ENCODE measurements at regions not wholly inside any gene's neighbourhood (a gene's known extent, or its start where the extent isn't known, plus 50 kb on each side); places are given as distances from the start of the nearest gene placed in this dataset.

GRCh38 chr2:160632084-160632975, 138.7 kb upstream of the RBMS1 start:
- no peak for TF ChIP-seq ZNF274 (IDR thresholded peaks at IDR 0.05; ENCODE audit: low read depth, low read length)
- no peak overlapping the region for H3K4me3 ChIP-seq (ENCODE audit: low read length)

DNA sequence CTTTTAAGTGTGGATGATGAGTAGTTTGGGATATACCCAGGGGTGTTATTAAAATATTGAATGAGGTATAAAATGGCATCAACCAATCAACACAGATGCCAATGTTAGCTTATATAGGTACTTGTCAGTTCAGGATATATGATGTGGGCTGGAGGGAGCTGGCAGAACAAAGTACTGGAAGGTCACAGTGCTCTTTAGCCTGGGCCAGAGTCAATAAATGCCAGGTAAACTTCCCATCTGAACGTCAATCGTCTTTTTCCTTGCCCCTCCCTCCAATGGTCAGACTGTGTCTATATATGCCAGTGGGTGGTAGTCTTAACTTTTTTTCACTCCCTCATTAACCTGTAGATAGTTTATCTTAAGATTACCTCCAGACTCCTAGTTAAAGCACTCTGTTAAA, 140.8 kb upstream of the RBMS1 start:
- H3K4me3 ChIP-seq (ENCODE audit: low read length) = no peak overlapping the region
- no peak for TF ChIP-seq ZNF274 (IDR thresholded peaks at IDR 0.05; ENCODE audit: low read depth, low read length)

- no peak for TF ChIP-seq ZNF274 (IDR thresholded peaks at IDR 0.05; ENCODE audit: low read depth, low read length)
- no peak overlapping the region for H3K4me3 ChIP-seq (ENCODE audit: low read length)
These were observed 141.9 kb upstream of the RBMS1 start for GRCh38 chr2:160635488-160635887.

- no peak overlapping the region for H3K4me3 ChIP-seq (ENCODE audit: low read length)
- TF ChIP-seq ZNF274 (IDR thresholded peaks at IDR 0.05; ENCODE audit: low read depth, low read length) = no peak
These were observed 145.9 kb upstream of the RBMS1 start for GRCh38 chr2:160639472-160639871.

DNA sequence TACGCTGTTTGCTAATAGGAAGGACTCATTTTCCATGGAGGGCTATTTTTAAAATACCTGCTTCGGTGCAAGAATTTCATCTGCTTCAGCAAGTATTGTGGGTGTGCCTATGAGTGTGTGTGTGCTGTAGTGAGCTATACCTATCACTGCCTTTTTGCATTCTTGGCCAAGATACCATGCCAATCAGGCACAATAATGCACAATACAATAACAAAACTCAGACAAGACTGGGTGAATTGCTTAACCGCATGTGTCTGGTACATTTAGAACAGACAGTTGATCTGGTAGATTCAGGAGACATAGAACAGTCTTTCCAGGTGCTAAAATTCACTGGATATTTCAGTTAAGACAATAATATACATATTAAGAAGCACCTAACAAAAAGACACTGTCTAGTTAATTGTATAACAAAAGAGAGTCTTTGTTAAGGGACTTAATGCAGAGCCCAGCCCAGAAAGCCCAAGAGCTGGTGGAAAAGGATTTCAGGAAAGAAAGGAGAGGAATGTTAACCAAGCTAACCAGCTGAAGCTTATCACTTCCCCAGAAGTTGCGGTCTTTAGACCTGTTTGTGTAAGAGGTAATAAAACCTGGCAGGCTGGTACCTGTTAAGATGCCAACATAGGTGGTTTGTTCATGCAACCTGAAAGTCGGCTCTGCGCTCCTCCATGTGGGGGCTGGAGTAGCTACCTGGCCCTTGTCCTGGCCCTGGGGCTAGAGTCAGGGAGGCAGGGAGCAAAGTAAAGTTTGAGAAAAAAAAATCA, 153.3 kb upstream of the RBMS1 start:
- no peak for TF ChIP-seq ZNF274 (IDR thresholded peaks at IDR 0.05; ENCODE audit: low read depth, low read length)
- no peak overlapping the region for H3K4me3 ChIP-seq (ENCODE audit: low read length)

GRCh38 chr2:160647967-160648685, 154.5 kb upstream of the RBMS1 start:
- no peak for TF ChIP-seq ZNF274 (IDR thresholded peaks at IDR 0.05; ENCODE audit: low read depth, low read length)
- H3K4me3 ChIP-seq (ENCODE audit: low read length) = no peak overlapping the region

DNA sequence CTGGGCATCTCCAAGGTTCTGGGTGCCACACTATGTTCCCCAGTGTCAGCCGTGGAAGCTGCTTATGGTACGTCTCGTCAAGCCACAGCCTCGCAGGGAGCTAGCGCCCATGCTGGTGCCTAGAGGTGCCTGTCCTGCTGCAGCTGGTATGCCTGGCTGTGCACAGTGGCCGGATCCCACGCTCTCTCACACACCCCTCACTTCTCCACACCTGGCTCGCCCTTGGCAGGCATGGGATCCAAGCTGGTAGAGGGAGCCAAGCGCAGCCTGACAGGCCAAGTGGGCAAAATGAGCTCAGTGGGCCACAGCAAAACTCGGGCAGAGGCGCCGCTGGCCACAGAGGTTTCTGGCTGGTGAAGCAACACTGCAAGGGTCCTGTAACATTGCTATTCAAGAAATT, 156.1 kb upstream of the RBMS1 start:
- H3K4me3 ChIP-seq (ENCODE audit: low read length) = no peak overlapping the region
- TF ChIP-seq ZNF274 (IDR thresholded peaks at IDR 0.05; ENCODE audit: low read depth, low read length) = no peak

GRCh38 chr2:160650196-160651118, 156.8 kb upstream of the RBMS1 start:
- no peak for TF ChIP-seq ZNF274 (IDR thresholded peaks at IDR 0.05; ENCODE audit: low read depth, low read length)
- H3K4me3 ChIP-seq (ENCODE audit: low read length) = no peak overlapping the region

- no peak for TF ChIP-seq ZNF274 (IDR thresholded peaks at IDR 0.05; ENCODE audit: low read depth, low read length)
- H3K4me3 ChIP-seq (ENCODE audit: low read length) = no peak overlapping the region
These were observed 158.0 kb upstream of the RBMS1 start for GRCh38 chr2:160651416-160652200.

GRCh38 chr2:160652236-160652635, 158.6 kb upstream of the RBMS1 start:
- no peak overlapping the region for H3K4me3 ChIP-seq (ENCODE audit: low read length)
- no peak for TF ChIP-seq ZNF274 (IDR thresholded peaks at IDR 0.05; ENCODE audit: low read depth, low read length)

DNA sequence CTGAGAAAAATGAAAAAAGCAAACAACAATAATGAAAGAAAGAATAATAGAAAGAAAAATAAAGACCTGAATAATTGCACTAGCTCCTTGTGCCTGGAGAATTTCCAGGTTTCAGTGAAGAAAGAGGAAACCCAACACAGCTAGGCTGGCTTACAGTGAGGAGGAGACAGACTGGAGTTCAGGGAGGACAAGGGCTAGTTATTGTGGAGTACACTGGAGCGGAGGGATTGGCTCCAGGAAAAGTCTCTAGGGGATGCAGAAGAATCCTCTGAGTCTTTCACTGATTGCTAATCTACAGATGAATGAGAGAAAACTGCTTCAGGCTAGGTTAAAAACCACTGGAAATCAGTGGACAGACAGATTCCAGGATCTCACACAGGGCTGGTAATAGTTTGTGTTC, 163.6 kb upstream of the RBMS1 start:
- TF ChIP-seq ZNF274 (IDR thresholded peaks at IDR 0.05; ENCODE audit: low read depth, low read length) = no peak
- H3K4me3 ChIP-seq (ENCODE audit: low read length) = no peak overlapping the region

DNA sequence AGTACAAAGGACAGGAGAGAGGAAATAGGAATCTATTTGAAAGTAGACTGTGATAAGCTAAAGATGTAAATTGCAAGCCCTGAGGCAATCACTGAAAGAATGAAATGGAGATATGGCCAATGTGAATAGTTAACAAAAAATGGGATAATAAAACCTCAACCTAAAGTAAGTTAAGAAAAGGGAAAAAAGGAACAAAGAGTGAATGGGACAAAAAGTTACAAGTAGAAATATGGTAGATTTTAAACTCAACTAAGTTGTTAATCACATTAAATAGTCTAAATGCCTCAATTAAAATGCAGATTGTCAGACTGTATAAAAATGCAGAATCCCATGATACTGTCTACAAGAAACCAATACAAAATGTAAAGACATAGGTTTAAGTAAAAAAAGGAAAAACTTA, 165.2 kb upstream of the RBMS1 start:
- no peak for TF ChIP-seq ZNF274 (IDR thresholded peaks at IDR 0.05; ENCODE audit: low read depth, low read length)
- no peak overlapping the region for H3K4me3 ChIP-seq (ENCODE audit: low read length)

- no peak overlapping the region for H3K4me3 ChIP-seq (ENCODE audit: low read length)
- TF ChIP-seq ZNF274 (IDR thresholded peaks at IDR 0.05; ENCODE audit: low read depth, low read length) = no peak
These were observed 167.1 kb upstream of the RBMS1 start for GRCh38 chr2:160660741-160661140.
